Liver (tissue), 8 donors: ENCODE measurements at regions not wholly inside any gene's neighbourhood (a gene's known extent, or its start where the extent isn't known, plus 50 kb on each side); places are given as distances from the start of the nearest gene placed in this dataset.

ENCODE experiments used
- DNase-seq: peaks from one replicate; pipeline ENCODE4 v3.0.0-alpha.2; 2017; ENCODE audit warnings: low spot score
- H3K27ac ChIP-seq, 2 donors: one replicate each; pipeline ENCODE4 v1.7.0; 2013; ENCODE audit warnings: inconsistent platforms in 2 of 2, low read length in 2 of 2, control low read depth in 1 of 2, low read depth in 1 of 2, mild to moderate bottlenecking in 1 of 2
- H3K27me3 ChIP-seq, 4 donors: one replicate each; pipeline versions ENCODE4 v1.6.1 to v1.7.0; 2013; ENCODE audit warnings: low read length in 3 of 4, inconsistent platforms in 1 of 4, mild to moderate bottlenecking in 1 of 4, moderate library complexity in 1 of 4; ENCODE audit not compliant: control insufficient read depth in 4 of 4, insufficient read depth in 4 of 4
- H3K36me3 ChIP-seq, 4 donors: one replicate each; pipeline versions ENCODE4 v1.6.1 to v1.7.0; 2013; ENCODE audit warnings: low read length in 3 of 4, mild to moderate bottlenecking in 3 of 4, low read depth in 1 of 4, moderate library complexity in 1 of 4; ENCODE audit not compliant: control insufficient read depth in 4 of 4, insufficient read depth in 3 of 4
- H3K4me1 ChIP-seq, 4 donors: one replicate each; pipeline versions ENCODE4 v1.6.1 to v1.7.0; 2013; ENCODE audit warnings: low read length in 3 of 4, mild to moderate bottlenecking in 3 of 4, moderate library complexity in 1 of 4; ENCODE audit not compliant: control insufficient read depth in 4 of 4, insufficient read depth in 4 of 4
- H3K4me3 ChIP-seq, 3 donors: one replicate each; pipeline versions ENCODE4 v1.6.1 to v1.7.0; 2013; ENCODE audit warnings: low read length in 3 of 3, control low read depth in 1 of 3, low read depth in 1 of 3, mild to moderate bottlenecking in 1 of 3
- H3K9ac ChIP-seq, 2 donors: one replicate each; pipeline ENCODE4 v1.7.0; 2013; ENCODE audit warnings: low read length in 2 of 2, mild to moderate bottlenecking in 2 of 2, moderate library complexity in 2 of 2, control low read depth in 1 of 2, low read depth in 1 of 2
- H3K9me3 ChIP-seq, 4 donors: one replicate each; pipeline versions ENCODE4 v1.6.1 to v1.7.0; 2013; ENCODE audit warnings: low read length in 3 of 4; ENCODE audit not compliant: control insufficient read depth in 4 of 4
- ATF3 ChIP-seq: IDR thresholded peaks from 2 replicates; pipeline ENCODE4 v1.6.1; 2016; ENCODE audit warnings: antibody characterized with exemption
- EGR1 ChIP-seq, 2 donors: IDR thresholded peaks; 2 replicates each; pipeline ENCODE4 v1.6.1; 2016 to 2018; ENCODE audit warnings: antibody characterized with exemption in 2 of 2, low read depth in 2 of 2
- FOXA1 ChIP-seq: IDR thresholded peaks from 2 replicates; pipeline ENCODE4 v1.6.1; 2016; ENCODE audit warnings: antibody characterized with exemption
- FOXA2 ChIP-seq: IDR thresholded peaks from 2 replicates; pipeline ENCODE4 v1.6.1; 2016; ENCODE audit warnings: antibody characterized with exemption
- GABPA ChIP-seq, 2 donors: IDR thresholded peaks in 1 of 2; conservative IDR thresholded peaks in 1 of 2; 2 replicates each; pipeline ENCODE4 v1.6.1; 2016; ENCODE audit warnings: antibody characterized with exemption in 2 of 2, mild to moderate bottlenecking in 1 of 2, moderate library complexity in 1 of 2
- HNF4A ChIP-seq, 2 donors: conservative IDR thresholded peaks; 2 replicates each; pipeline ENCODE4 v1.6.1; 2016; ENCODE audit warnings: antibody characterized with exemption in 2 of 2, mild to moderate bottlenecking in 2 of 2
- HNF4G ChIP-seq: IDR thresholded peaks from 2 replicates; pipeline ENCODE4 v1.6.1; 2016; ENCODE audit warnings: antibody characterized with exemption
- JUND ChIP-seq, 2 donors: IDR thresholded peaks; 2 replicates each; pipeline ENCODE4 v1.6.1; 2016; ENCODE audit warnings: antibody characterized with exemption in 2 of 2
- NR2F2 ChIP-seq: IDR thresholded peaks from 2 replicates; pipeline ENCODE4 v1.6.1; 2016; ENCODE audit warnings: antibody characterized with exemption
- RAD21 ChIP-seq, 2 donors: IDR thresholded peaks; 2 replicates each; pipeline ENCODE4 v1.6.1; 2016; ENCODE audit warnings: antibody characterized with exemption in 2 of 2, mild to moderate bottlenecking in 2 of 2
- RXRA ChIP-seq, 2 donors: IDR thresholded peaks; 2 replicates each; pipeline ENCODE4 v1.6.1; 2017 to 2018; ENCODE audit warnings: antibody characterized with exemption in 2 of 2, mild to moderate bottlenecking in 1 of 2
- TAF1 ChIP-seq: conservative IDR thresholded peaks from 2 replicates; pipeline ENCODE4 v1.6.1; 2016; ENCODE audit warnings: antibody characterized with exemption, mild to moderate bottlenecking
- YY1 ChIP-seq: IDR thresholded peaks from 2 replicates; pipeline ENCODE4 v1.6.1; 2016; ENCODE audit warnings: antibody characterized with exemption, mild to moderate bottlenecking
- WGBS: extraction: QIAGEN DNeasy Blood & Tissue Kit; methylation state at CpG from one replicate; pipeline ENCODE4 v1.1.7; 2013; 5-methylcytosine and 5-hydroxymethylcytosine counted together
- TF ChIP-seq, protein P1 (sequence below): IDR thresholded peaks from 2 replicates; pipeline ENCODE4 v1.6.1; 2016; ENCODE audit warnings: antibody characterized with exemption
- TF ChIP-seq, protein P2 (sequence below): fragments of 150-350 bp; IDR thresholded peaks from 2 replicates; pipeline ENCODE4 v1.5.1; 2017; ENCODE audit warnings: improper control_type of control experiment, low read depth, low read length; ENCODE audit not compliant: missing input control
- donor health status: healthy.
- donor health status: healthy.
- donor health status: healthy.
- donor health status: healthy.
- donor health status: healthy.

DNA sequence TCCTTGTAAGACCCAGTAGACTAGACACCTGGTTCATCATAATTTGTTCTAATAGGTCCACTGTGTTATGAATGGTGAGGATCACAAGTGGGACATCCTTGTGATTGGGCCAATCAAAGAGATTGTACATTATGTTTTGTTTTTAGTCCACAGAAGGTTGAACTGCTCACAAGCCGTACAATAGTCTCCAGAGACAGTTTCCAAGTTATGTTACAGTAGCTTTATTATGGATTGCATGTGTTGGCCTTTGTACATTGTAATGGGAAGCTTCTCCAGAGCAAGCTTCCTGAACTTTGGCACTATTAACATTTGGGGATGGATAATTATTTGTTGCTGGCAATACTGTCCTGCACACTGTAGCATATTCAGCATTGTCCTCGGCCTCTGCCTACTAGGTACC, 86.1 kb downstream of the MAGEB10 start:
- no peaks in the 10 kb centered on the region for H3K27me3 ChIP-seq
- no peaks in the 10 kb centered on the region for H3K36me3 ChIP-seq
- no peak overlapping the region for H3K27ac ChIP-seq
- no peak overlapping the region for H3K4me3 ChIP-seq
- DNase-seq = no peak
- no peak overlapping the region for H3K9ac ChIP-seq
- peaks cover 0 to 1% (median 0%) of the 10 kb centered on the region in 4 donors for H3K9me3 ChIP-seq
- TF ChIP-seq GABPA (IDR thresholded peaks at IDR 0.05 in 1 of 2, conservative IDR thresholded peaks at IDR 0.05 in 1 of 2) (no peak), NR2F2 (no peak), TAF1 (no peak)
- TF ChIP-seq, protein P1, sequence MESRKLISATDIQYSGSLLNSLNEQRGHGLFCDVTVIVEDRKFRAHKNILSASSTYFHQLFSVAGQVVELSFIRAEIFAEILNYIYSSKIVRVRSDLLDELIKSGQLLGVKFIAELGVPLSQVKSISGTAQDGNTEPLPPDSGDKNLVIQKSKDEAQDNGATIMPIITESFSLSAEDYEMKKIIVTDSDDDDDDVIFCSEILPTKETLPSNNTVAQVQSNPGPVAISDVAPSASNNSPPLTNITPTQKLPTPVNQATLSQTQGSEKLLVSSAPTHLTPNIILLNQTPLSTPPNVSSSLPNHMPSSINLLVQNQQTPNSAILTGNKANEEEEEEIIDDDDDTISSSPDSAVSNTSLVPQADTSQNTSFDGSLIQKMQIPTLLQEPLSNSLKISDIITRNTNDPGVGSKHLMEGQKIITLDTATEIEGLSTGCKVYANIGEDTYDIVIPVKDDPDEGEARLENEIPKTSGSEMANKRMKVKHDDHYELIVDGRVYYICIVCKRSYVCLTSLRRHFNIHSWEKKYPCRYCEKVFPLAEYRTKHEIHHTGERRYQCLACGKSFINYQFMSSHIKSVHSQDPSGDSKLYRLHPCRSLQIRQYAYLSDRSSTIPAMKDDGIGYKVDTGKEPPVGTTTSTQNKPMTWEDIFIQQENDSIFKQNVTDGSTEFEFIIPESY = no peak
- H3K4me1 ChIP-seq = no peaks in the 10 kb centered on the region
- 69% methylated on average over 2 of the region's 2 CpGs for WGBS

DNA sequence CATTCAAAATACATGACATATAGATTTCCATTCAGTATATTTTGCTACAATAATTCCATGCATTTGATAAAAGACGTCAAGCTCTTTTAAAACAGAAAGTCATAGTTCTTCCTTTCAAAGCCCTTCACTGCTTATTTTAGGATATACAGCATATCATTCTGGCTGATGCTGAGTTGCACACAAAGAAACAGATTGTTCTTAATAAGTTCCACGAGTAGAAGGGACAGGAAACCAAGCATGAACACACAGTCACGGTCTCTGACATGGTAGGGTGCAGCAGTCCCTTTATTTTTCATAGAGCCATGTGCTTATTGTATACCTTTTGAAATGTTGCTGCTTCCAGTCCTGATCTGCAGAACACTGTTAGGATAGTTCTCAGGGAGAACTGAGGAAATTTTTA, 85.4 kb downstream of the MAGEB10 start:
- 57% methylated on average over 3 of the region's 3 CpGs for WGBS
- no peak for DNase-seq
- no peaks in the 10 kb centered on the region for H3K27me3 ChIP-seq
- H3K9ac ChIP-seq = no peak overlapping the region
- no peak overlapping the region for H3K4me3 ChIP-seq
- TF ChIP-seq FOXA2 (no peak), FOXA1 (no peak), HNF4G (no peak), ATF3 (no peak), YY1 (no peak), EGR1 (IDR thresholded peaks at IDR 0.05; ENCODE audit: low read depth in 2 of 2) (no peak), NR2F2 (no peak), JUND (IDR thresholded peaks at IDR 0.05) (no peak)
- TF ChIP-seq, protein P2, sequence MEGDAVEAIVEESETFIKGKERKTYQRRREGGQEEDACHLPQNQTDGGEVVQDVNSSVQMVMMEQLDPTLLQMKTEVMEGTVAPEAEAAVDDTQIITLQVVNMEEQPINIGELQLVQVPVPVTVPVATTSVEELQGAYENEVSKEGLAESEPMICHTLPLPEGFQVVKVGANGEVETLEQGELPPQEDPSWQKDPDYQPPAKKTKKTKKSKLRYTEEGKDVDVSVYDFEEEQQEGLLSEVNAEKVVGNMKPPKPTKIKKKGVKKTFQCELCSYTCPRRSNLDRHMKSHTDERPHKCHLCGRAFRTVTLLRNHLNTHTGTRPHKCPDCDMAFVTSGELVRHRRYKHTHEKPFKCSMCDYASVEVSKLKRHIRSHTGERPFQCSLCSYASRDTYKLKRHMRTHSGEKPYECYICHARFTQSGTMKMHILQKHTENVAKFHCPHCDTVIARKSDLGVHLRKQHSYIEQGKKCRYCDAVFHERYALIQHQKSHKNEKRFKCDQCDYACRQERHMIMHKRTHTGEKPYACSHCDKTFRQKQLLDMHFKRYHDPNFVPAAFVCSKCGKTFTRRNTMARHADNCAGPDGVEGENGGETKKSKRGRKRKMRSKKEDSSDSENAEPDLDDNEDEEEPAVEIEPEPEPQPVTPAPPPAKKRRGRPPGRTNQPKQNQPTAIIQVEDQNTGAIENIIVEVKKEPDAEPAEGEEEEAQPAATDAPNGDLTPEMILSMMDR = no peak
- H3K36me3 ChIP-seq = no peaks in the 10 kb centered on the region
- no peaks in the 10 kb centered on the region for H3K4me1 ChIP-seq
- H3K27ac ChIP-seq = no peak overlapping the region
- H3K9me3 ChIP-seq = peaks cover 0 to 1% (median 0%) of the 10 kb centered on the region in 4 donors

DNA sequence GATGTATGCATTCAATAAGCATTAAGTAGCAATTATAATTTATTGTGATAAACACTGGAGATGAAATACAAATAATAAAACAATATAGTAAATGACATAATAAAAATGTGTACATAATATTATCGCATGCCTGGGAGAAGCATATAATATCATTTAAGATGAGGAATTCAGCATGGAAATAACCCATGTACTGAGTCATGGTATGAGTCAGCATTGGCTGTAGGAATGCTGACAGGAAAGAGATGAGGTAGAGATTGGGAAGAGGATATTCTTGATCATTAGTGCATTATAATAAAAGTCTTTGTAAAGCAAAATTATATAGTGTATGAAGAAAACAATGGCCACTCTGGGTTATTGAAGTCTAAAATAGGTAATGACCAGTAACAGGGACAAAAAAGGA, 82.8 kb downstream of the MAGEB10 start:
- Histone ChIP-seq H3K4me3 (no peak overlapping the region), H3K9me3 (peaks cover 0 to 1% (median 0%) of the 10 kb centered on the region in 4 donors), H3K27ac (no peak overlapping the region), H3K36me3 (no peaks in the 10 kb centered on the region), H3K9ac (no peak overlapping the region), H3K4me1 (no peaks in the 10 kb centered on the region), H3K27me3 (no peaks in the 10 kb centered on the region)
- 85% methylated on average over 1 of the region's 1 CpG for WGBS
- no peak for DNase-seq
- TF ChIP-seq RAD21 (IDR thresholded peaks at IDR 0.05) (no peak), RXRA (IDR thresholded peaks at IDR 0.05) (no peak), HNF4A (conservative IDR thresholded peaks at IDR 0.05) (no peak)
- TF ChIP-seq, protein P2 = no peak
